ENCODE measurements at regions not wholly inside any gene's neighbourhood (a gene's known extent, or its start where the extent isn't known, plus 50 kb on each side); places are given as distances from the start of the nearest gene placed in this dataset.

GRCh38 chr3:6251612-6252400 lies 609.1 kb upstream of the GRM7 start:
- TF ChIP-seq CTCF (IDR thresholded peaks at IDR 0.05; ENCODE audit: borderline replicate concordance, insufficient read depth, low read depth, low read length), result no peak
- no peak overlapping the region for H3K4me3 ChIP-seq (ENCODE audit: low read depth, low read length)

DNA sequence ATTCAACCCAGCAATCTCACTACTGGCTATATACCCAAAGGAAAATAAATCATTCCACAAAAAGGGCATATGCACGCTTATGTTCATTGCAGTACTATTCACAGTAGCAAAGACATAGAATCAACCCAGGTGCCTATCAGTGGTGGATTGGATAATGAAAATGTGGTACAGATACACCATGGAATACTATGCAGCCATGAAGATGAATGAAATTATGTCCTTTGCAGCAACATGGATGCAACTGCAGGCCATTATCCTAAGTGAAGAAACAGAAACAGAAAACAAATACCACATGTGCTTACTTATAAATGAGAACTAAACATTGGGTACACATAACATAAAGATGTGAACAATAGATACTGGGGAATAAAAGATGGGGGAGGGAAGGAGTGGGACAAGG lies 606.4 kb upstream of the GRM7 start:
- TF ChIP-seq CTCF (IDR thresholded peaks at IDR 0.05; ENCODE audit: borderline replicate concordance, insufficient read depth, low read depth, low read length), result no peak
- H3K4me3 ChIP-seq (ENCODE audit: low read depth, low read length), result no peak overlapping the region

DNA sequence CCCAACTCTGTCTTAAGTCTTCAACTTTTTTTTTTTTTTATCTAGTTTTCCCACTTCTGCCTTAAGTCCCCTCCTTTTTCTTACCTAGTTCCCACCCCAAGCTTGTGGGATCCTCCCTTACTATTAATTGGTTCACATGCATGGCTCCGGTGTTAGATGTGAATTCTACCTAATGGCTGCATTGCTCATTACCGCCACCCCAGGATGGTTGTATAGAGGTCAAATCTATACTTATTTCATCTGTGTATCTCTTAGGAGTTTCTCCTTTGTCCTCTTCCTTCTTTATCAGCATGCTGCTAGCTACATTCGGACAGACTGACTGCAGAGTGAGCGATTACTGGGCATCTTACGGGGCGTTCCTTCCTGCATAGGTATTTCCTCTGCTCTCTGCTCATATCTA lies 605.7 kb upstream of the GRM7 start:
- no peak for TF ChIP-seq CTCF (IDR thresholded peaks at IDR 0.05; ENCODE audit: borderline replicate concordance, insufficient read depth, low read depth, low read length)
- no peak overlapping the region for H3K4me3 ChIP-seq (ENCODE audit: low read depth, low read length)

DNA sequence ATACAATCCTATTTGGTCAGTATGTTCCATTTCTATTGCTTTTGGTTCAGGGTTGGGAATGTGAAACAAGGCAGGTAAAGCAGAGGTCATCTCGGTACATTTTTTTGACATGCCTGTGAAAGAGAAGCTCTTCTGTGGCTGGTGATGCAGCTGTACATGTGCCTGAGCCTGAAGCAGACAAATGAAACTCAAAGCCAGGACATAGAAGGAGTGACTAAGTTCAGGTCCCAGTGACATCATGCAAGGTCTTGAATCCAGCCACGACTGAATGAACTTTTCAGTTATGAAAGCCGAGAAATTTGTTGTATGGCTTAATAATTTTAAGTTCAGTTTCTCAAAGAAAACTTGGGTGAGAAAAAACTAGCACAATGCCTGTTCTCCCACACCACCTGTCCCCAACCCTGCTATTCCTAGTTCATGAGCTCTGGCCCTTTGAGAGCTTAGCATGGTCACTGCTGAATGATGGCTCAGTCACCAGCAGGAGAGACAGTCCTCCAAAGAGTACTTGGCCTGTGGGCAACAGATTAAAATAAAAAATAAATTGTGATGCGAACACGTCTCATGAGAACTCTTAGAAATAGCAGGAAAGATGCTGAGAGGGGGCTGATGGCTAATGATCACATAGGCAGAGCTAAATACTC lies 600.2 kb upstream of the GRM7 start:
- no peak for TF ChIP-seq CTCF (IDR thresholded peaks at IDR 0.05; ENCODE audit: borderline replicate concordance, insufficient read depth, low read depth, low read length)
- no peak overlapping the region for H3K4me3 ChIP-seq (ENCODE audit: low read depth, low read length)

- TF ChIP-seq CTCF (IDR thresholded peaks at IDR 0.05; ENCODE audit: borderline replicate concordance, insufficient read depth, low read depth, low read length), result no peak
- H3K4me3 ChIP-seq (ENCODE audit: low read depth, low read length), result no peak overlapping the region
Observed at GRCh38 chr3:6262010-6262409, 598.9 kb upstream of the GRM7 start.

GRCh38 chr3:6264036-6264435 lies 596.9 kb upstream of the GRM7 start:
- H3K4me3 ChIP-seq (ENCODE audit: low read depth, low read length), result no peak overlapping the region
- no peak for TF ChIP-seq CTCF (IDR thresholded peaks at IDR 0.05; ENCODE audit: borderline replicate concordance, insufficient read depth, low read depth, low read length)

GRCh38 chr3:6264906-6265305 lies 596.0 kb upstream of the GRM7 start:
- no peak overlapping the region for H3K4me3 ChIP-seq (ENCODE audit: low read depth, low read length)
- TF ChIP-seq CTCF (IDR thresholded peaks at IDR 0.05; ENCODE audit: borderline replicate concordance, insufficient read depth, low read depth, low read length), result no peak
